CD4-positive, CD25-positive, alpha-beta regulatory T cell (primary cell): ENCODE measurements at regions not wholly inside any gene's neighbourhood (a gene's known extent, or its start where the extent isn't known, plus 50 kb on each side); places are given as distances from the start of the nearest gene placed in this dataset.

Experiments used
- ATAC-seq, 2 donors: fragments of 150-1000 bp; cut with Tn5 transposase; one replicate each; pipeline ENCODE4 v1.10.0; 2021; ENCODE audit warnings: low read depth in 2 of 2, moderate number of reproducible peaks in 2 of 2, moderate library complexity in 1 of 2
- DNase-seq, 3 donors: peaks; one replicate each; pipeline versions ENCODE4 v3.0.0 to v3.0.0-alpha.2; 2012 to 2022; ENCODE audit warnings: mixed read lengths in 1 of 3
- H3K27ac ChIP-seq: one replicate; pipeline ENCODE4 v1.7.0; 2013; ENCODE audit warnings: mild to moderate bottlenecking, low read length; ENCODE audit not compliant: insufficient read depth, poor library complexity, severe bottlenecking
- H3K27me3 ChIP-seq: one replicate; pipeline ENCODE4 v1.7.0; 2013; ENCODE audit warnings: low read length; ENCODE audit not compliant: control insufficient read depth, insufficient read depth
- H3K36me3 ChIP-seq: one replicate; pipeline ENCODE4 v1.7.0; 2013; ENCODE audit warnings: mild to moderate bottlenecking, low read length, moderate library complexity; ENCODE audit not compliant: control insufficient read depth, insufficient read depth
- H3K4me1 ChIP-seq: 2 replicates; pipeline ENCODE4 v1.7.0; 2013; ENCODE audit warnings: mild to moderate bottlenecking, low read length; ENCODE audit not compliant: insufficient read depth, control insufficient read depth, poor library complexity, severe bottlenecking
- H3K4me3 ChIP-seq: one replicate; pipeline ENCODE4 v1.7.0; 2013; ENCODE audit warnings: low read depth, mild to moderate bottlenecking, low read length, moderate library complexity
- H3K9me3 ChIP-seq, 2 experiments: 1 replicate in 1 of 2; 2 replicates in 1 of 2; pipeline ENCODE4 v1.7.0; 2013; ENCODE audit warnings: low read length in 2 of 2, mild to moderate bottlenecking in 1 of 2, moderate library complexity in 1 of 2; ENCODE audit not compliant: control insufficient read depth in 2 of 2
- H3K27ac Mint-ChIP-seq, 3 donors: one replicate each; pipeline ENCODE4 v1.8.0; 2020 to 2022; ENCODE audit warnings: mild to moderate bottlenecking in 3 of 3, mixed read lengths in 3 of 3, moderate library complexity in 2 of 3
- H3K27me3 Mint-ChIP-seq: one replicate; pipeline ENCODE4 v1.8.0; 2022; ENCODE audit warnings: mild to moderate bottlenecking, mixed read lengths
- H3K36me3 Mint-ChIP-seq: one replicate; pipeline ENCODE4 v1.8.0; 2020; ENCODE audit warnings: mixed read lengths
- H3K4me1 Mint-ChIP-seq, 4 donors: one replicate each; pipeline ENCODE4 v1.8.0; 2020 to 2022; ENCODE audit warnings: mixed read lengths in 4 of 4, mild to moderate bottlenecking in 1 of 4
- H3K4me3 Mint-ChIP-seq, 4 donors: one replicate each; pipeline ENCODE4 v1.8.0; 2020 to 2022; ENCODE audit warnings: mild to moderate bottlenecking in 4 of 4, mixed read lengths in 4 of 4, moderate library complexity in 3 of 4
- H3K9me3 Mint-ChIP-seq, 7 donors: one replicate each; pipeline ENCODE4 v1.8.0; 2020 to 2022; ENCODE audit warnings: mixed read lengths in 7 of 7, mild to moderate bottlenecking in 3 of 7, moderate library complexity in 2 of 7

- Histone ChIP-seq H3K4me1 (no peaks in the 10 kb centered on the region), H3K36me3 (no peaks in the 10 kb centered on the region), H3K4me3 (no peak overlapping the region), H3K27ac (no peak overlapping the region), H3K27me3 (no peaks in the 10 kb centered on the region), H3K9me3 (no peaks in the 10 kb centered on the region)
- H3K36me3 Mint-ChIP-seq, result no peaks in the 10 kb centered on the region
- ATAC-seq, result no peak
- H3K27ac Mint-ChIP-seq, result no peak overlapping the region
- H3K27me3 Mint-ChIP-seq, result no peaks in the 10 kb centered on the region
- no peak for DNase-seq
- peaks cover 0 to 11% (median 2%) of the 10 kb centered on the region in 7 donors for H3K9me3 Mint-ChIP-seq
- H3K4me1 Mint-ChIP-seq, result no peaks in the 10 kb centered on the region
- H3K4me3 Mint-ChIP-seq, result no peak overlapping the region
Observed at GRCh38 chr4:137775701-137776100, 243.4 kb upstream of the PCDH18 start.

- H3K4me3 Mint-ChIP-seq, result no peak overlapping the region
- DNase-seq (no peak), ATAC-seq (no peak)
- Histone ChIP-seq H3K9me3 (no peaks in the 10 kb centered on the region), H3K4me3 (no peak overlapping the region), H3K27ac (no peak overlapping the region), H3K4me1 (no peaks in the 10 kb centered on the region), H3K36me3 (no peaks in the 10 kb centered on the region), H3K27me3 (no peaks in the 10 kb centered on the region)
- H3K36me3 Mint-ChIP-seq, result no peaks in the 10 kb centered on the region
- H3K9me3 Mint-ChIP-seq, result peaks cover 0 to 7% (median 3%) of the 10 kb centered on the region in 7 donors
- no peaks in the 10 kb centered on the region for H3K27me3 Mint-ChIP-seq
- H3K4me1 Mint-ChIP-seq, result no peaks in the 10 kb centered on the region
- H3K27ac Mint-ChIP-seq, result no peak overlapping the region
Observed at GRCh38 chr4:137774501-137774900, 242.2 kb upstream of the PCDH18 start.

- Histone ChIP-seq H3K4me3 (no peak overlapping the region), H3K27me3 (no peaks in the 10 kb centered on the region), H3K9me3 (no peaks in the 10 kb centered on the region), H3K4me1 (no peaks in the 10 kb centered on the region), H3K36me3 (no peaks in the 10 kb centered on the region), H3K27ac (no peak overlapping the region)
- H3K4me3 Mint-ChIP-seq, result peak overlapping the region in 1 of 4 donors; percentile 34
- ATAC-seq (no peak), DNase-seq (no peak)
- H3K4me1 Mint-ChIP-seq, result no peaks in the 10 kb centered on the region
- peaks cover 2 to 9% (median 5%) of the 10 kb centered on the region in 7 donors for H3K9me3 Mint-ChIP-seq
- H3K27me3 Mint-ChIP-seq, result no peaks in the 10 kb centered on the region
- no peaks in the 10 kb centered on the region for H3K36me3 Mint-ChIP-seq
- no peak overlapping the region for H3K27ac Mint-ChIP-seq
Observed at GRCh38 chr4:137768881-137769280, 236.6 kb upstream of the PCDH18 start.

GRCh38 chr4:137768196-137768595, 235.9 kb upstream of the PCDH18 start:
- Histone ChIP-seq H3K36me3 (no peaks in the 10 kb centered on the region), H3K27ac (no peak overlapping the region), H3K4me1 (no peaks in the 10 kb centered on the region), H3K4me3 (no peak overlapping the region), H3K27me3 (no peaks in the 10 kb centered on the region), H3K9me3 (no peaks in the 10 kb centered on the region)
- H3K4me1 Mint-ChIP-seq, result no peaks in the 10 kb centered on the region
- H3K27me3 Mint-ChIP-seq, result no peaks in the 10 kb centered on the region
- DNase-seq (no peak), ATAC-seq (no peak)
- no peak overlapping the region for H3K4me3 Mint-ChIP-seq
- H3K27ac Mint-ChIP-seq, result no peak overlapping the region
- peaks cover 2 to 9% (median 5%) of the 10 kb centered on the region in 7 donors for H3K9me3 Mint-ChIP-seq
- no peaks in the 10 kb centered on the region for H3K36me3 Mint-ChIP-seq

GRCh38 chr4:137762591-137762990, 230.3 kb upstream of the PCDH18 start:
- Mint-ChIP-seq H3K4me1 (no peaks in the 10 kb centered on the region), H3K4me3 (no peak overlapping the region), H3K27me3 (no peaks in the 10 kb centered on the region), H3K27ac (no peak overlapping the region), H3K36me3 (no peaks in the 10 kb centered on the region), H3K9me3 (peaks cover 0 to 11% (median 2%) of the 10 kb centered on the region in 7 donors)
- Histone ChIP-seq H3K4me3 (no peak overlapping the region), H3K27me3 (no peaks in the 10 kb centered on the region), H3K4me1 (no peaks in the 10 kb centered on the region), H3K27ac (no peak overlapping the region), H3K9me3 (no peaks in the 10 kb centered on the region), H3K36me3 (no peaks in the 10 kb centered on the region)
- DNase-seq (no peak), ATAC-seq (no peak)

- no peak for ATAC-seq
- no peaks in the 10 kb centered on the region for H3K4me1 Mint-ChIP-seq
- Histone ChIP-seq H3K9me3 (no peaks in the 10 kb centered on the region), H3K36me3 (no peaks in the 10 kb centered on the region), H3K27me3 (no peaks in the 10 kb centered on the region), H3K27ac (no peak overlapping the region), H3K4me3 (no peak overlapping the region), H3K4me1 (no peaks in the 10 kb centered on the region)
- H3K27me3 Mint-ChIP-seq, result no peaks in the 10 kb centered on the region
- H3K27ac Mint-ChIP-seq, result no peak overlapping the region
- DNase-seq, result no peak
- H3K9me3 Mint-ChIP-seq, result peaks cover 2 to 16% (median 6%) of the 10 kb centered on the region in 7 donors
- no peaks in the 10 kb centered on the region for H3K36me3 Mint-ChIP-seq
- no peak overlapping the region for H3K4me3 Mint-ChIP-seq
Observed at GRCh38 chr4:137754652-137755471, 222.6 kb upstream of the PCDH18 start.

- Mint-ChIP-seq H3K36me3 (no peaks in the 10 kb centered on the region), H3K9me3 (peaks cover 0 to 14% (median 7%) of the 10 kb centered on the region in 7 donors), H3K4me1 (no peaks in the 10 kb centered on the region), H3K27ac (no peak overlapping the region), H3K4me3 (no peak overlapping the region), H3K27me3 (no peaks in the 10 kb centered on the region)
- Histone ChIP-seq H3K9me3 (no peaks in the 10 kb centered on the region), H3K27me3 (no peaks in the 10 kb centered on the region), H3K36me3 (no peaks in the 10 kb centered on the region), H3K4me3 (no peak overlapping the region), H3K27ac (no peak overlapping the region), H3K4me1 (no peaks in the 10 kb centered on the region)
- no peak for ATAC-seq
- no peak for DNase-seq
Observed at GRCh38 chr4:137749466-137749865, 217.2 kb upstream of the PCDH18 start.

GRCh38 chr4:137748616-137749015, 216.3 kb upstream of the PCDH18 start:
- Histone ChIP-seq H3K4me3 (no peak overlapping the region), H3K4me1 (no peaks in the 10 kb centered on the region), H3K27ac (no peak overlapping the region), H3K9me3 (no peaks in the 10 kb centered on the region), H3K27me3 (no peaks in the 10 kb centered on the region), H3K36me3 (no peaks in the 10 kb centered on the region)
- Mint-ChIP-seq H3K4me3 (no peak overlapping the region), H3K27me3 (no peaks in the 10 kb centered on the region), H3K36me3 (no peaks in the 10 kb centered on the region), H3K4me1 (no peaks in the 10 kb centered on the region), H3K9me3 (peaks cover 0 to 14% (median 7%) of the 10 kb centered on the region in 7 donors), H3K27ac (no peak overlapping the region)
- DNase-seq (no peak), ATAC-seq (no peak)
